Neuronal stem cell (in vitro differentiated cells): ENCODE measurements at regions not wholly inside any gene's neighbourhood (a gene's known extent, or its start where the extent isn't known, plus 50 kb on each side); places are given as distances from the start of the nearest gene placed in this dataset.

ENCODE experiments used
- DNase-seq: peaks from one replicate; pipeline ENCODE4 v3.0.0-alpha.2; 2013; ENCODE audit warnings: low spot score
- H2AFZ ChIP-seq: one replicate; pipeline ENCODE4 v1.6.1; 2013; ENCODE audit warnings: mild to moderate bottlenecking, low read length, inconsistent platforms
- H2AK5ac ChIP-seq: 2 replicates; pipeline ENCODE4 v1.6.1; 2013; ENCODE audit warnings: low read depth, mild to moderate bottlenecking, inconsistent platforms, low read length, moderate library complexity, mixed read lengths
- H2BK120ac ChIP-seq: 2 replicates; pipeline ENCODE4 v1.6.1; 2013; ENCODE audit warnings: low read depth, mild to moderate bottlenecking, inconsistent platforms, low read length, moderate library complexity, mixed read lengths
- H2BK12ac ChIP-seq: one replicate; pipeline ENCODE4 v1.6.1; 2013; ENCODE audit warnings: low read length, inconsistent platforms
- H2BK15ac ChIP-seq: 2 replicates; pipeline ENCODE4 v1.6.1; 2013; ENCODE audit warnings: mild to moderate bottlenecking, low read length, inconsistent platforms, mixed read lengths
- H2BK5ac ChIP-seq: one replicate; pipeline ENCODE4 v1.6.1; 2013; ENCODE audit warnings: inconsistent platforms, mild to moderate bottlenecking, low read length, moderate library complexity
- H3K14ac ChIP-seq: one replicate; pipeline ENCODE4 v1.6.1; 2013; ENCODE audit warnings: low read length, inconsistent platforms
- H3K18ac ChIP-seq: 2 replicates; pipeline ENCODE4 v1.6.1; 2013; ENCODE audit warnings: low read length, inconsistent platforms
- H3K23ac ChIP-seq: 2 replicates; pipeline ENCODE4 v1.6.1; 2013; ENCODE audit warnings: low read depth, mild to moderate bottlenecking, mixed read lengths, low read length, inconsistent platforms; ENCODE audit not compliant: poor library complexity
- H3K27ac ChIP-seq: replicated peaks from 3 replicates; pipeline ENCODE4 v1.5.1; 2013; ENCODE audit warnings: low read length, inconsistent platforms
- H3K27me3 ChIP-seq, 3 experiments: 2 replicates each; pipeline ENCODE4 v1.6.1; 2013; ENCODE audit warnings: low read length in 3 of 3, mild to moderate bottlenecking in 2 of 3, inconsistent platforms in 1 of 3, low read depth in 1 of 3, mixed read lengths in 1 of 3, moderate library complexity in 1 of 3; ENCODE audit not compliant: control insufficient read depth in 3 of 3, insufficient read depth in 3 of 3
- H3K36me3 ChIP-seq, 2 donors: replicated peaks in 1 of 2; 2 replicates each; pipeline ENCODE4 v1.6.1; 2013; ENCODE audit warnings: low read length in 2 of 2; ENCODE audit not compliant: control insufficient read depth in 2 of 2, insufficient read depth in 2 of 2
- H3K4ac ChIP-seq: 2 replicates; pipeline ENCODE4 v1.6.1; 2013; ENCODE audit warnings: inconsistent platforms, mild to moderate bottlenecking, low read length, moderate library complexity
- H3K4me1 ChIP-seq, 2 donors: 1 replicate in 1 of 2; 2 replicates in 1 of 2; pipeline ENCODE4 v1.6.1; 2013; ENCODE audit warnings: low read length in 2 of 2, low read depth in 1 of 2; ENCODE audit not compliant: control insufficient read depth in 2 of 2, insufficient read depth in 1 of 2
- H3K4me2 ChIP-seq: one replicate; pipeline ENCODE4 v1.6.1; 2013; ENCODE audit warnings: mild to moderate bottlenecking, low read length, inconsistent platforms; ENCODE audit not compliant: insufficient read depth, poor library complexity, severe bottlenecking
- H3K4me3 ChIP-seq, 2 donors: 2 replicates each; pipeline ENCODE4 v1.5.1; 2013; ENCODE audit warnings: low read length in 2 of 2, mild to moderate bottlenecking in 2 of 2, inconsistent platforms in 1 of 2, moderate library complexity in 1 of 2
- H3K79me1 ChIP-seq: one replicate; pipeline ENCODE4 v1.6.1; 2013; ENCODE audit warnings: low read depth, mild to moderate bottlenecking, inconsistent platforms, low read length, moderate library complexity
- H3K9ac ChIP-seq: one replicate; pipeline ENCODE4 v1.6.1; 2013; ENCODE audit warnings: mild to moderate bottlenecking, low read depth, low read length, inconsistent platforms; ENCODE audit not compliant: poor library complexity
- H3K9me3 ChIP-seq, 2 donors: replicated peaks in 1 of 2; 2 replicates each; pipeline versions ENCODE3 to v1.6.1; 2013; ENCODE audit warnings: low read length in 2 of 2, mild to moderate bottlenecking in 2 of 2, inconsistent platforms in 1 of 2, low read depth in 1 of 2, mixed read lengths in 1 of 2, moderate library complexity in 1 of 2; ENCODE audit not compliant: control insufficient read depth in 2 of 2, insufficient read depth in 1 of 2
- H4K8ac ChIP-seq: one replicate; pipeline ENCODE4 v1.6.1; 2013; ENCODE audit warnings: low read depth, mild to moderate bottlenecking, inconsistent platforms, low read length, moderate library complexity
- H4K91ac ChIP-seq: one replicate; pipeline ENCODE4 v1.6.1; 2013; ENCODE audit warnings: low read length, low read depth, mild to moderate bottlenecking, inconsistent platforms; ENCODE audit not compliant: poor library complexity
- WGBS, 2 donors: extraction: QIAGEN DNeasy Blood & Tissue Kit; methylation state at CpG; one replicate each; pipeline ENCODE4 v1.1.7; 2013; ENCODE audit warnings: missing lambda C conversion rate in 2 of 2, mixed read lengths in 1 of 2; ENCODE audit not compliant: insufficient read length in 2 of 2, insufficient replicate concordance in 1 of 2; ENCODE audit errors: extremely low coverage in 2 of 2; 5-methylcytosine and 5-hydroxymethylcytosine counted together

GRCh38 chr17:77058016-77058415 is 82.8 kb upstream of the SEC14L1 start:
- H4K8ac ChIP-seq, result no peak overlapping the region
- H4K91ac ChIP-seq, result no peak overlapping the region
- peaks cover 0 to 6% of the 10 kb centered on the region in 2 donors for H3K4me1 ChIP-seq
- no peak overlapping the region for H2BK12ac ChIP-seq
- no peaks in the 10 kb centered on the region for H3K79me1 ChIP-seq
- no peak overlapping the region for H2BK5ac ChIP-seq
- no peak for DNase-seq
- no peak overlapping the region for H2BK15ac ChIP-seq
- no peak overlapping the region for H3K27ac ChIP-seq
- H3K9me3 ChIP-seq, result peaks cover 0 to 3% of the 10 kb centered on the region in 2 donors
- H2BK120ac ChIP-seq, result no peak overlapping the region
- H3K27me3 ChIP-seq, result peaks cover 0 to 34% (median 0%) of the 10 kb centered on the region in 3 experiments
- H3K14ac ChIP-seq, result no peak overlapping the region
- no peak overlapping the region for H3K4me2 ChIP-seq
- no peak overlapping the region for H3K4me3 ChIP-seq
- no CpG with 5 or more reads among the region's 5 CpGs for WGBS, 2 donors
- H3K36me3 ChIP-seq, result no peaks in the 10 kb centered on the region
- H3K4ac ChIP-seq, result no peak overlapping the region
- no peak overlapping the region for H3K23ac ChIP-seq
- H2AK5ac ChIP-seq, result no peak overlapping the region
- H3K9ac ChIP-seq, result no peak overlapping the region
- H3K18ac ChIP-seq, result no peak overlapping the region
- no peak overlapping the region for H2AFZ ChIP-seq

DNA sequence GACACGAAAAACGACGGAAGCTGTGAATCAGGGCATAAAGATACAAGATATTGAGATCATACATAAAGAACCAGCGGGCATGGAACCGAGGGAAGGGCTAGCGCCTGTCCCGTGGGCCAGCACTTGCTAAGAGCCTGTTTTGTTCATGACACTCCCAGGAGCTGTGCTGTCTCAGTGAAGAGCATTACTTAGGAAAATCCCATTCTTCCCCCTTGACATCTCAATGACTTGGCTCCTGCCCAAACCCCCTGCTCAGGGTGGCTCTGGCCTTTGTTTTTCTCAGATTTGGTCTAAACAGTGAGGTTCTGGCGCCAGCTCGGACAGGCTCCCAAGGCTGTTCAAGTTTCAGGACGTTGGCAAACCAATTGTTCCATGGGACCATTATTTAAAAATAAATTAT is 79.1 kb upstream of the SEC14L1 start:
- Histone ChIP-seq H2AK5ac (no peak overlapping the region), H3K4me1 (peaks cover 0 to 2% of the 10 kb centered on the region in 2 donors), H2BK15ac (no peak overlapping the region), H3K27ac (no peak overlapping the region), H4K8ac (no peak overlapping the region), H2AFZ (no peak overlapping the region), H3K9me3 (no peaks in the 10 kb centered on the region), H2BK12ac (no peak overlapping the region), H3K79me1 (no peaks in the 10 kb centered on the region), H3K4ac (no peak overlapping the region), H3K4me3 (no peak overlapping the region), H3K9ac (no peak overlapping the region), H3K4me2 (no peak overlapping the region), H3K36me3 (no peaks in the 10 kb centered on the region), H3K14ac (no peak overlapping the region), H2BK5ac (no peak overlapping the region), H3K27me3 (peaks cover 0 to 18% (median 0%) of the 10 kb centered on the region in 3 experiments), H2BK120ac (no peak overlapping the region), H3K23ac (no peak overlapping the region), H3K18ac (no peak overlapping the region), H4K91ac (no peak overlapping the region)
- no peak for DNase-seq
- WGBS, 2 donors, result no CpG with 5 or more reads among the region's 10 CpGs

GRCh38 chr17:77064598-77064997 is 76.2 kb upstream of the SEC14L1 start:
- Histone ChIP-seq H3K14ac (no peak overlapping the region), H3K4me1 (peaks cover 0 to 2% of the 10 kb centered on the region in 2 donors), H3K18ac (no peak overlapping the region), H3K36me3 (no peaks in the 10 kb centered on the region), H3K4me3 (no peak overlapping the region), H3K27ac (no peak overlapping the region), H2BK15ac (no peak overlapping the region), H2AFZ (no peak overlapping the region), H2BK120ac (no peak overlapping the region), H3K4me2 (no peak overlapping the region), H3K23ac (no peak overlapping the region), H2BK5ac (no peak overlapping the region), H3K4ac (no peak overlapping the region), H4K8ac (no peak overlapping the region), H3K9ac (no peak overlapping the region), H2AK5ac (no peak overlapping the region), H4K91ac (no peak overlapping the region), H3K9me3 (no peaks in the 10 kb centered on the region), H3K27me3 (peaks cover 0 to 19% (median 0%) of the 10 kb centered on the region in 3 experiments), H3K79me1 (no peaks in the 10 kb centered on the region), H2BK12ac (no peak overlapping the region)
- WGBS, 2 donors, result no CpG with 5 or more reads among the region's 5 CpGs
- DNase-seq, result no peak

- Histone ChIP-seq H3K23ac (no peak overlapping the region), H2AK5ac (no peak overlapping the region), H3K14ac (no peak overlapping the region), H3K36me3 (no peaks in the 10 kb centered on the region), H4K8ac (no peak overlapping the region), H2BK15ac (peak overlapping the region; percentile 58), H2BK5ac (no peak overlapping the region), H3K4me2 (no peak overlapping the region), H2BK120ac (no peak overlapping the region), H3K4me1 (peaks cover 0 to 2% of the 10 kb centered on the region in 2 donors), H3K18ac (peak overlapping the region; percentile 38), H3K27me3 (peaks cover 0 to 30% (median 0%) of the 10 kb centered on the region in 3 experiments), H3K9ac (no peak overlapping the region), H3K4me3 (no peak overlapping the region), H3K4ac (no peak overlapping the region), H2BK12ac (peak overlapping the region; percentile 58), H4K91ac (no peak overlapping the region), H2AFZ (no peak overlapping the region), H3K9me3 (no peaks in the 10 kb centered on the region), H3K79me1 (no peaks in the 10 kb centered on the region), H3K27ac (no peak overlapping the region)
- no CpG with 5 or more reads among the region's 2 CpGs for WGBS, 2 donors
- no peak for DNase-seq
Measured at GRCh38 chr17:77066165-77066564, 74.6 kb upstream of the SEC14L1 start.
